ENCODE measurements at regions not wholly inside any gene's neighbourhood (a gene's known extent, or its start where the extent isn't known, plus 50 kb on each side); places are given as distances from the start of the nearest gene placed in this dataset.

DNA sequence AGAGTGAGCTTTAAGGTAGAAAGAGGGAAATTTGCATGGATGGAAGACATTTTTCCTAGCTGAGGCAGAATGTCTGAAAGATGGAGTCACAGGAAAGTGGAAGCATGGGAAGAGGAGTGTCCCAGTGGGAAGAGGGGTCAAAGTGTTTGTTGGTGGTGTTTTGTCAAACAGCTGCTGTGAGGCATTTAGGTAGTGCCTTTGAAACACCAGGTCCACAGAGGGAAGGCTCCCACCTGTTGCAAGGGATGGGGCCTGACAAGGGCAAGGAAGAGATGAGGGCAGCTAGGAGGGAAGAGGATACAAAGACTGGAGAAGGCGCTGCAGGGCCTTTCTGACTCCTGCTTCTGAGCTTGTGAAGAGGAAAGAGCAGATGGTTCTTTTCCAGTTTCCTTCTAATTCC is 91.8 kb upstream of the CISTR start:
- Histone ChIP-seq H3K9me3 (no peaks in the 10 kb centered on the region), H3K4me3 (no peak overlapping the region), H3K27ac (no peak overlapping the region), H3K27me3 (no peaks in the 10 kb centered on the region), H3K4me1 (no peaks in the 10 kb centered on the region), H3K36me3 (no peaks in the 10 kb centered on the region)
- ATAC-seq (ENCODE audit: low FRiP score in 2 of 2) (no peak), DNase-seq (no peak)
- 88 to 95% methylated on average over 1 of the region's 1 CpG for WGBS, 2 donors
- TF ChIP-seq, protein P1, sequence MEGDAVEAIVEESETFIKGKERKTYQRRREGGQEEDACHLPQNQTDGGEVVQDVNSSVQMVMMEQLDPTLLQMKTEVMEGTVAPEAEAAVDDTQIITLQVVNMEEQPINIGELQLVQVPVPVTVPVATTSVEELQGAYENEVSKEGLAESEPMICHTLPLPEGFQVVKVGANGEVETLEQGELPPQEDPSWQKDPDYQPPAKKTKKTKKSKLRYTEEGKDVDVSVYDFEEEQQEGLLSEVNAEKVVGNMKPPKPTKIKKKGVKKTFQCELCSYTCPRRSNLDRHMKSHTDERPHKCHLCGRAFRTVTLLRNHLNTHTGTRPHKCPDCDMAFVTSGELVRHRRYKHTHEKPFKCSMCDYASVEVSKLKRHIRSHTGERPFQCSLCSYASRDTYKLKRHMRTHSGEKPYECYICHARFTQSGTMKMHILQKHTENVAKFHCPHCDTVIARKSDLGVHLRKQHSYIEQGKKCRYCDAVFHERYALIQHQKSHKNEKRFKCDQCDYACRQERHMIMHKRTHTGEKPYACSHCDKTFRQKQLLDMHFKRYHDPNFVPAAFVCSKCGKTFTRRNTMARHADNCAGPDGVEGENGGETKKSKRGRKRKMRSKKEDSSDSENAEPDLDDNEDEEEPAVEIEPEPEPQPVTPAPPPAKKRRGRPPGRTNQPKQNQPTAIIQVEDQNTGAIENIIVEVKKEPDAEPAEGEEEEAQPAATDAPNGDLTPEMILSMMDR (IDR thresholded peaks at IDR 0.05), result no peak
- no peak for TF ChIP-seq EP300 (IDR thresholded peaks at IDR 0.05)
- no peak for TF ChIP-seq POLR2A (IDR thresholded peaks at IDR 0.05)
- TF ChIP-seq POLR2AphosphoS5 (IDR thresholded peaks at IDR 0.05), result no peak

DNA sequence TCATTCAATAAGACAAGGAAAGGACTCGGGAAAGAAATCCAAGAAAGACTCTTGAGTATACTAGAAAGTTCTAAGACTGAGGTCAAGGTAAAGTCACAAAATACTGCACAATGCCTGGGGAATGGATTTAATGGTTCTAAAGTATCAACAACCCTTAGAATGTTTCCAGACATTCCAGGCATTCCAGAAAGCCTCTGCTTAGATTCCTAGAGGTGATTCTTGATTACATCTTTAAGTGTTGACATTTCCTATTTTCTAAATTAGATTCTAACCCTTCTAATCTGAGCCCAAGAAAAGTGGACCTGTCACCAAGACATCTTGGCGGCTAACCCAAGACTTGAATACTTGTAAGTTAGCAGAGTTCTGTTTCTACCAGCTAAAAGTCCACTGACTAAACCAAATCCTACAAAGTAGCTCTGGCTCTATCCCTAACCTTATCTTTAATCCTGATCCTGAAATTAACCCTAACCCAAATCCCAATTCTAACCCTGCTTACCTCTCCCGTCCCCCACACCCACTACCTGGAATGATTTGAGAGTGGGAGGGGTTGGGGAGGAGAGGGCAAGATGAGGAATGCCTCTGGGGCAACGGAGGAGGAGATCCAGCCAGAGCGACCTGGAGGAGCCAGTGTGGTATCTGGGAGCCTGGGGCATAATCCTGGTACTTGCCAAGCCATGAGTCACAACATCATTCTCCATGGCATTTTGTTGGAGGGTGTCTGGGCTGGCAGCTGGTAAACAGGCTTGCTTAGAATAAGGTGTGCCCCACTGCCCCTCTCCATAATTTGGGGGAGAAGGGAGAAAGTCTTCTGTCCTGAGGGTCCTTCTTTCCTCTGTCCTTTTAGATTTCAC is 93.4 kb upstream of the HOXC13 start:
- no peaks in the 10 kb centered on the region for H3K27me3 ChIP-seq
- no peaks in the 10 kb centered on the region for H3K36me3 ChIP-seq
- WGBS, 2 donors, result 36 to 47% methylated on average over 5 of the region's 5 CpGs
- no peak for ATAC-seq (ENCODE audit: low FRiP score in 2 of 2)
- no peak for DNase-seq
- no peaks in the 10 kb centered on the region for H3K4me1 ChIP-seq
- H3K9me3 ChIP-seq, result no peaks in the 10 kb centered on the region
- no peak overlapping the region for H3K4me3 ChIP-seq
- TF ChIP-seq EP300 (IDR thresholded peaks at IDR 0.05), result no peak
- TF ChIP-seq POLR2A (IDR thresholded peaks at IDR 0.05), result no peak
- TF ChIP-seq, protein P1 (IDR thresholded peaks at IDR 0.05), result no peak
- no peak overlapping the region for H3K27ac ChIP-seq

DNA sequence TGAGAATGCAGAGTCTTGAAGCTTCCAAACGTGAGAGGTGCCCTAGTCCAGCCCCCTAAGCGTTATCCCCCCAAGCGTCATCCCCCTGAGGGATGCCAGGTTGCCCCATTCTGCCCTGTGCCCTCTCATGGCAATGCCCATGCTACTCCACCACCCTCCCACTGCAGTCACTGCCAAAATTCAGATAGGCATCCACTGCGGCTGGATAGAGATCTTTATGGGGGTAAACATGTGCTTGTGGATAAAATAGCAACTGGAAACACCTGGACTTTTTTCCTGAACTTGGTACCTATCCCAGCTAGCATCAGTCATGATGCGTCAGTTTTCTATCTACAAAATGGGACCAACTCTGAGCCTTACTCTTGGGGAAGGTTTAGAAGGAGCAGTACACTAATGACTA is 92.7 kb upstream of the HOXC13 start:
- Histone ChIP-seq H3K4me1 (no peaks in the 10 kb centered on the region), H3K4me3 (no peak overlapping the region), H3K27me3 (no peaks in the 10 kb centered on the region), H3K36me3 (no peaks in the 10 kb centered on the region), H3K9me3 (no peaks in the 10 kb centered on the region), H3K27ac (no peak overlapping the region)
- 71 to 77% methylated on average over 3 to 5 of the region's 5 CpGs for WGBS, 2 donors
- TF ChIP-seq, protein P1 (IDR thresholded peaks at IDR 0.05), result no peak
- no peak for TF ChIP-seq EP300 (IDR thresholded peaks at IDR 0.05)
- TF ChIP-seq POLR2A (IDR thresholded peaks at IDR 0.05), result no peak
- no peak for TF ChIP-seq POLR2AphosphoS5 (IDR thresholded peaks at IDR 0.05)
- no peak for DNase-seq
- ATAC-seq (ENCODE audit: low FRiP score in 2 of 2), result no peak

DNA sequence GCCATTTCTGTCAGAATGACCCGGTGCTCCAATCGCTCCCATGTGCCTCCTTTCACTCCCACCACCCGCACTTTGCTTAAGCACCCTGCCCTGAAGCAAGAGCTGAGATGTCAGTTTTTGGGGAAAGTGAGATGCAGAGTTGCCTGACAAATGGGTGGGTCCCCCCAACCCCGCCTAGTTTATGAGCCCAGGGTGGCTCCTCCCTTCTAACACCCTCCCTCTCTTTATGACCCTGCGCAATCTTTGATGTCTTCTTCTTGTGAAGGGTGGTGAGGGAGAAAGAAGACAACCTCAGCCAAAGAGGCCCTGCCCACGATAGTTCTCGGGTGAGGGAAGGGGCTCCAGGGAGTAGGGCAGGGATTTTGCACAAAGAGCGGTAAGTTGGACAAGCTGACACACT is 89.5 kb upstream of the HOXC13 start:
- H3K27me3 ChIP-seq, result no peaks in the 10 kb centered on the region
- DNase-seq (no peak), ATAC-seq (ENCODE audit: low FRiP score in 2 of 2) (no peak)
- no peak overlapping the region for H3K4me3 ChIP-seq
- no peaks in the 10 kb centered on the region for H3K4me1 ChIP-seq
- H3K9me3 ChIP-seq, result no peaks in the 10 kb centered on the region
- 91 to 92% methylated on average over 8 of the region's 8 CpGs for WGBS, 2 donors
- no peaks in the 10 kb centered on the region for H3K36me3 ChIP-seq
- TF ChIP-seq POLR2AphosphoS5 (IDR thresholded peaks at IDR 0.05) (no peak), POLR2A (IDR thresholded peaks at IDR 0.05) (no peak), EP300 (IDR thresholded peaks at IDR 0.05) (no peak)
- TF ChIP-seq, protein P1 (IDR thresholded peaks at IDR 0.05), result no peak
- no peak overlapping the region for H3K27ac ChIP-seq

DNA sequence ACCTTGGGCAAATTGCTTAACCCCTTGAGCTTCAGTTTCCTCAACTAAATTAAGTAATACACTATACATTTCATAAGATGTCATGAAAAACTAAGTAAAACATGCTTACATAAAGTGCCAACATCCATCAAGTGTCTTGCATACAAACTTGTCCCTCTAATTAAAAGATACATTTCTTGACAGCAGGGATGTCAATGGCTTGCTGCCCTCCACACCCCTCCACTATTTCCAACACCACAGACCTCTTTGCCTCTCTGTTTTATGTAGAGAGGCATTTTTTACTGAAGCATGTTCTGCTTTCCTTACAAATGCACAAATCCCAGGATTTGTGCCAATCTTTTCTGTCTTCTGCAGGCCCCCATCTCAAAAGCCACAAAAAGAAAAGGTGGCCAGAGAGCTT is 89.0 kb upstream of the HOXC13 start:
- TF ChIP-seq POLR2A (IDR thresholded peaks at IDR 0.05), result no peak
- TF ChIP-seq EP300 (IDR thresholded peaks at IDR 0.05), result no peak
- no peak for TF ChIP-seq POLR2AphosphoS5 (IDR thresholded peaks at IDR 0.05)
- TF ChIP-seq, protein P1 (IDR thresholded peaks at IDR 0.05), result no peak
- DNase-seq (no peak), ATAC-seq (ENCODE audit: low FRiP score in 2 of 2) (no peak)
- Histone ChIP-seq H3K27ac (no peak overlapping the region), H3K27me3 (no peaks in the 10 kb centered on the region), H3K4me3 (no peak overlapping the region), H3K4me1 (no peaks in the 10 kb centered on the region), H3K36me3 (no peaks in the 10 kb centered on the region), H3K9me3 (no peaks in the 10 kb centered on the region)
